ENCODE measurements at regions not wholly inside any gene's neighbourhood (a gene's known extent, or its start where the extent isn't known, plus 50 kb on each side); places are given as distances from the start of the nearest gene placed in this dataset.
"Not testable (repeated sequence)": the region's sequence is repeated elsewhere in the genome, so short reads cannot be mapped to it uniquely, and the experiment has no call there.

GRCh38 chr7:149624006-149624405, 126.4 kb upstream of the ZNF746 start:
- Mint-ChIP-seq H3K4me1 (peaks cover 39% of the 10 kb centered on the region), H3K27me3 (peaks cover 9% of the 10 kb centered on the region), H3K27ac (peak overlapping the region; percentile 85), H3K9me3 (ENCODE audit: insufficient read depth) (no peaks in the 10 kb centered on the region), H3K4me3 (peak overlapping the region; percentile 94)
- ChIA-PET POLR2A (interaction anchor here (0.6 to 1.3 kb wide), 3 partner anchors 11 to 164 kb away, joined by 3 to 9 read pairs (median 3); no protein-coding TSS in a partner anchor), CTCF (interaction anchor here (0.7 to 3.9 kb wide), 14 partner anchors 11 to 362 kb away, joined by 3 to 27 read pairs (median 4); partner anchors contain the start of genes ZNF777, ZNF783 and ZNF862)
- Histone ChIP-seq H3K9me3 (ENCODE audit: control extremely low read depth in 1 of 3, control insufficient read depth in 2 of 3, insufficient read depth in 1 of 3, low read length in 2 of 3) (no peaks in the 10 kb centered on the region), H3K36me3 (replicated peaks in 1 of 2; ENCODE audit: control extremely low read depth in 1 of 2, control insufficient read depth in 1 of 2, extremely low read depth in 1 of 2, insufficient read depth in 2 of 2, low read length in 1 of 2) (peaks cover 3 to 23% of the 10 kb centered on the region in 2 experiments), H3K9ac (ENCODE audit: low read length) (peak overlapping the region; percentile 74), H3K27me3 (replicated peaks in 1 of 4; ENCODE audit: control extremely low read depth in 1 of 4, control insufficient read depth in 3 of 4, insufficient read depth in 4 of 4, low read length in 3 of 4) (peaks cover 0 to 3% (median 0%) of the 10 kb centered on the region in 4 experiments), H2AFZ (ENCODE audit: insufficient read depth, low read depth, low read length, poor library complexity, severe bottlenecking) (peak overlapping the region; percentile 90), H3K4me2 (replicated peaks; ENCODE audit: low read depth, low read length, poor library complexity, severe bottlenecking) (peak overlapping the region; percentile 91), H4K20me1 (ENCODE audit: control insufficient read depth, insufficient read depth, low read length, poor library complexity, severe bottlenecking) (peaks cover 42% of the 10 kb centered on the region), H3K4me1 (ENCODE audit: control insufficient read depth in 2 of 2, insufficient read depth in 2 of 2, low read length in 2 of 2) (peaks cover 25 to 33% of the 10 kb centered on the region in 2 donors), H3K79me2 (ENCODE audit: control insufficient read depth, insufficient read depth, low read length) (peaks cover 42% of the 10 kb centered on the region), H3K27ac (ENCODE audit: low read length in 2 of 2) (peak overlapping the region in 1 of 2 donors; percentile 78), H3K4me3 (ENCODE audit: control extremely low read depth in 1 of 5, extremely low read depth in 1 of 5, insufficient read depth in 1 of 5, low read depth in 2 of 5, low read length in 4 of 5) (peak overlapping the region; percentile 60 to 81 (median 76))
- DNase-seq (peak; percentile 62), ATAC-seq (ENCODE audit: low read depth) (peak; percentile 8)
- TF ChIP-seq EZH2 (IDR thresholded peaks at IDR 0.05; ENCODE audit: borderline replicate concordance, insufficient read depth, low read depth, low read length, poor library complexity, severe bottlenecking) = no peak
- TF ChIP-seq, protein P1, sequence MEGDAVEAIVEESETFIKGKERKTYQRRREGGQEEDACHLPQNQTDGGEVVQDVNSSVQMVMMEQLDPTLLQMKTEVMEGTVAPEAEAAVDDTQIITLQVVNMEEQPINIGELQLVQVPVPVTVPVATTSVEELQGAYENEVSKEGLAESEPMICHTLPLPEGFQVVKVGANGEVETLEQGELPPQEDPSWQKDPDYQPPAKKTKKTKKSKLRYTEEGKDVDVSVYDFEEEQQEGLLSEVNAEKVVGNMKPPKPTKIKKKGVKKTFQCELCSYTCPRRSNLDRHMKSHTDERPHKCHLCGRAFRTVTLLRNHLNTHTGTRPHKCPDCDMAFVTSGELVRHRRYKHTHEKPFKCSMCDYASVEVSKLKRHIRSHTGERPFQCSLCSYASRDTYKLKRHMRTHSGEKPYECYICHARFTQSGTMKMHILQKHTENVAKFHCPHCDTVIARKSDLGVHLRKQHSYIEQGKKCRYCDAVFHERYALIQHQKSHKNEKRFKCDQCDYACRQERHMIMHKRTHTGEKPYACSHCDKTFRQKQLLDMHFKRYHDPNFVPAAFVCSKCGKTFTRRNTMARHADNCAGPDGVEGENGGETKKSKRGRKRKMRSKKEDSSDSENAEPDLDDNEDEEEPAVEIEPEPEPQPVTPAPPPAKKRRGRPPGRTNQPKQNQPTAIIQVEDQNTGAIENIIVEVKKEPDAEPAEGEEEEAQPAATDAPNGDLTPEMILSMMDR (IDR thresholded peaks at IDR 0.05) = no peak
- WGBS (ENCODE audit: insufficient coverage) = 0% methylated on average over 21 of the region's 28 CpGs
- intact Hi-C loops (cut with micrococcal nuclease) = loop anchor here (1.0 to 5.0 kb wide), 10 partner anchors 24 to 497 kb away; partner anchors contain the start of genes ZNF212, ZNF398, ZNF425 and ZNF746

- POLR2A ChIA-PET = interaction anchor here (0.6 to 1.3 kb wide), 2 partner anchors 11 to 163 kb away, joined by 3 read pairs; no protein-coding TSS in a partner anchor
- H2AFZ ChIP-seq (ENCODE audit: insufficient read depth, low read depth, low read length, poor library complexity, severe bottlenecking) = peak overlapping the region; percentile 90
- H3K4me3 ChIP-seq (ENCODE audit: control extremely low read depth in 1 of 5, extremely low read depth in 1 of 5, insufficient read depth in 1 of 5, low read depth in 2 of 5, low read length in 4 of 5) = peak overlapping the region; percentile 60 to 81 (median 76)
- H4K20me1 ChIP-seq (ENCODE audit: control insufficient read depth, insufficient read depth, low read length, poor library complexity, severe bottlenecking) = peaks cover 42% of the 10 kb centered on the region
- peaks cover 42% of the 10 kb centered on the region for H3K79me2 ChIP-seq (ENCODE audit: control insufficient read depth, insufficient read depth, low read length)
- H3K27ac ChIP-seq (ENCODE audit: low read length in 2 of 2) = peak overlapping the region in 1 of 2 donors; percentile 78
- H3K9ac ChIP-seq (ENCODE audit: low read length) = peak overlapping the region; percentile 74
- H3K4me1 Mint-ChIP-seq = peaks cover 39% of the 10 kb centered on the region
- intact Hi-C loops (cut with micrococcal nuclease) = loop anchor here (5.0 kb wide), 1 partner anchor 476 kb away; the partner anchor contains the start of gene ZNF398
- peak overlapping the region; percentile 91 for H3K4me2 ChIP-seq (replicated peaks; ENCODE audit: low read depth, low read length, poor library complexity, severe bottlenecking)
- H3K27me3 Mint-ChIP-seq; DNase-seq; ATAC-seq (ENCODE audit: low read depth); H3K9me3 ChIP-seq (ENCODE audit: control extremely low read depth in 1 of 3, control insufficient read depth in 2 of 3, insufficient read depth in 1 of 3, low read length in 2 of 3); H3K9me3 Mint-ChIP-seq (ENCODE audit: insufficient read depth); H3K27me3 ChIP-seq (replicated peaks in 1 of 4; ENCODE audit: control extremely low read depth in 1 of 4, control insufficient read depth in 3 of 4, insufficient read depth in 4 of 4, low read length in 3 of 4): not testable (repeated sequence)
- WGBS (ENCODE audit: insufficient coverage) = 42% methylated on average over 10 of the region's 19 CpGs
- peaks cover 25 to 33% of the 10 kb centered on the region in 2 donors for H3K4me1 ChIP-seq (ENCODE audit: control insufficient read depth in 2 of 2, insufficient read depth in 2 of 2, low read length in 2 of 2)
- peak overlapping the region; percentile 85 for H3K27ac Mint-ChIP-seq
- H3K36me3 ChIP-seq (replicated peaks in 1 of 2; ENCODE audit: control extremely low read depth in 1 of 2, control insufficient read depth in 1 of 2, extremely low read depth in 1 of 2, insufficient read depth in 2 of 2, low read length in 1 of 2) = peaks cover 3 to 27% of the 10 kb centered on the region in 2 experiments
- peak overlapping the region; percentile 94 for H3K4me3 Mint-ChIP-seq
- CTCF ChIA-PET = interaction anchor here (0.7 to 3.9 kb wide), 3 partner anchors 20 to 339 kb away, joined by 3 to 27 read pairs (median 4); no protein-coding TSS in a partner anchor
Observed at GRCh38 chr7:149623262-149623997, 125.8 kb upstream of the ZNF746 start.
